ENCODE measurements at regions not wholly inside any gene's neighbourhood (a gene's known extent, or its start where the extent isn't known, plus 50 kb on each side); places are given as distances from the start of the nearest gene placed in this dataset.

GRCh38 chr6:8642131-8642530 lies 206.8 kb upstream of the SLC35B3 start:
- no peak for DNase-seq (ENCODE audit: low read depth, low spot score)
- H3K36me3 ChIP-seq (ENCODE audit: control insufficient read depth, insufficient read depth, low read length): no peaks in the 10 kb centered on the region
- no peaks in the 10 kb centered on the region for H3K9me3 ChIP-seq (ENCODE audit: control insufficient read depth, insufficient read depth, low read depth, low read length)
- H3K4me3 ChIP-seq (ENCODE audit: low read depth in 2 of 2, low read length in 2 of 2): no peak overlapping the region
- intact Hi-C loops (cut with micrococcal nuclease; ENCODE audit: unreplicated experiment) (no loop called here), in situ Hi-C loops (cut with HindIII; ENCODE audit: low pct_unique_long_range_greater_than_20kb, low sequenced_read_pairs) (no loop called here)
- H3K27me3 ChIP-seq (ENCODE audit: control insufficient read depth, insufficient read depth, low read length): no peaks in the 10 kb centered on the region
- no peak overlapping the region for H3K27ac ChIP-seq (ENCODE audit: low read length)
- TF ChIP-seq SIN3A (IDR thresholded peaks at IDR 0.05; ENCODE audit: borderline replicate concordance, insufficient read depth, low read depth, low read length) (no peak), REST (IDR thresholded peaks at IDR 0.05; ENCODE audit: insufficient read depth in 1 of 2, low read depth in 2 of 2, low read length in 1 of 2) (no peak), TCF7L2 (IDR thresholded peaks at IDR 0.05; ENCODE audit: low read depth, low read length) (no peak), CTCF (IDR thresholded peaks at IDR 0.05) (no peak), POLR2AphosphoS5 (IDR thresholded peaks at IDR 0.05; ENCODE audit: low read depth, low read length) (no peak)
- no TSS peak for BruUV-seq (replicated peaks)
- ATAC-seq: no peak
- no peaks in the 10 kb centered on the region for H3K4me1 ChIP-seq (ENCODE audit: control insufficient read depth, insufficient read depth, low read length)
- ChIA-PET CTCF (no interaction called here), POLR2A (no interaction called here)

GRCh38 chr6:8639928-8640649 lies 204.7 kb upstream of the SLC35B3 start:
- Histone ChIP-seq H3K9me3 (ENCODE audit: control insufficient read depth, insufficient read depth, low read depth, low read length) (no peaks in the 10 kb centered on the region), H3K27me3 (ENCODE audit: control insufficient read depth, insufficient read depth, low read length) (0 out of 2 replicates have a peak, but pooled peaks cover 4% of the 10 kb centered on the region), H3K27ac (ENCODE audit: low read length) (no peak overlapping the region), H3K36me3 (ENCODE audit: control insufficient read depth, insufficient read depth, low read length) (no peaks in the 10 kb centered on the region), H3K4me3 (ENCODE audit: low read depth in 2 of 2, low read length in 2 of 2) (no peak overlapping the region), H3K4me1 (ENCODE audit: control insufficient read depth, insufficient read depth, low read length) (no peaks in the 10 kb centered on the region)
- DNase-seq (ENCODE audit: low read depth, low spot score) (no peak), ATAC-seq (no peak)
- no peak for TF ChIP-seq POLR2AphosphoS5 (IDR thresholded peaks at IDR 0.05; ENCODE audit: low read depth, low read length)
- TF ChIP-seq REST (IDR thresholded peaks at IDR 0.05; ENCODE audit: insufficient read depth in 1 of 2, low read depth in 2 of 2, low read length in 1 of 2): no peak
- no peak for TF ChIP-seq TCF7L2 (IDR thresholded peaks at IDR 0.05; ENCODE audit: low read depth, low read length)
- TF ChIP-seq CTCF (IDR thresholded peaks at IDR 0.05): no peak
- TF ChIP-seq SIN3A (IDR thresholded peaks at IDR 0.05; ENCODE audit: borderline replicate concordance, insufficient read depth, low read depth, low read length): no peak
- in situ Hi-C loops (cut with HindIII; ENCODE audit: low pct_unique_long_range_greater_than_20kb, low sequenced_read_pairs): no loop called here
- intact Hi-C loops (cut with micrococcal nuclease; ENCODE audit: unreplicated experiment): no loop called here
- POLR2A ChIA-PET: no interaction called here
- CTCF ChIA-PET: no interaction called here
- BruUV-seq (replicated peaks): no TSS peak

All from Panc1 (cell line).